GM23338 (cell line): ENCODE measurements at regions not wholly inside any gene's neighbourhood (a gene's known extent, or its start where the extent isn't known, plus 50 kb on each side); places are given as distances from the start of the nearest gene placed in this dataset.

ENCODE experiments used
- CREB1 ChIP-seq: fragments of 250-450 bp; sonication (Bioruptor Pico); IDR thresholded peaks from 2 replicates; pipeline ENCODE4 v1.5.0; 2020; ENCODE audit warnings: low read depth, mild to moderate bottlenecking, moderate library complexity
- CTCF ChIP-seq, 2 experiments: fragments of 200-600 bp in 1 of 2; sonication (generic) in 1 of 2; conservative IDR thresholded peaks; 2 replicates each; pipeline versions ENCODE4 v1.5.1 to v1.6.1; 2016 to 2017; ENCODE audit warnings: antibody characterized with exemption in 2 of 2, low read depth in 2 of 2, mild to moderate bottlenecking in 2 of 2, moderate library complexity in 1 of 2
- ETS1 ChIP-seq: IDR thresholded peaks from 2 replicates; pipeline ENCODE4 v1.6.1; 2016; ENCODE audit warnings: antibody characterized with exemption
- EZH2 ChIP-seq: fragments of 200-600 bp; sonication (generic); IDR thresholded peaks from one replicate; pipeline ENCODE4 v1.8.0; 2017; ENCODE audit warnings: antibody characterized with exemption, mild to moderate bottlenecking, low read depth; ENCODE audit not compliant: unreplicated experiment
- EZH2phosphoT487 ChIP-seq: fragments of 200-600 bp; sonication (generic); IDR thresholded peaks from one replicate; pipeline ENCODE4 v1.8.1; 2018; ENCODE audit warnings: antibody characterized with exemption; ENCODE audit not compliant: unreplicated experiment
- JUNB ChIP-seq: IDR thresholded peaks from one replicate; pipeline ENCODE4 v1.6.1; 2016; ENCODE audit warnings: antibody characterized with exemption; ENCODE audit not compliant: unreplicated experiment
- POLR2AphosphoS5 ChIP-seq: IDR thresholded peaks from 2 replicates; pipeline ENCODE4 v1.6.1; 2016; ENCODE audit warnings: antibody characterized with exemption, low read depth
- REST ChIP-seq: IDR thresholded peaks from one replicate; pipeline ENCODE4 v1.6.1; 2018; ENCODE audit warnings: antibody characterized with exemption; ENCODE audit not compliant: unreplicated experiment
- STAT1 ChIP-seq: IDR thresholded peaks from one replicate; pipeline ENCODE4 v1.6.1; 2016; ENCODE audit warnings: antibody characterized with exemption; ENCODE audit not compliant: unreplicated experiment
- ZNF114 ChIP-seq: fragments of 250-450 bp; sonication (Bioruptor Pico); IDR thresholded peaks from 2 replicates; pipeline ENCODE4 v1.5.0; 2020; ENCODE audit warnings: mild to moderate bottlenecking, moderate library complexity
- ZNF331 ChIP-seq: fragments of 250-450 bp; sonication (Bioruptor Pico); IDR thresholded peaks from 2 replicates; pipeline ENCODE4 v1.5.0; 2020; ENCODE audit warnings: low read depth, mild to moderate bottlenecking, moderate library complexity

- TF ChIP-seq EZH2: no peak
- TF ChIP-seq CREB1 (CRISPR knock-in tag): no peak
- no peak for TF ChIP-seq POLR2AphosphoS5
- TF ChIP-seq CTCF (conservative IDR thresholded peaks at IDR 0.05; ENCODE audit: low read depth in 2 of 2): no peak
- TF ChIP-seq REST: no peak
- TF ChIP-seq EZH2phosphoT487: no peak
- TF ChIP-seq STAT1: no peak
- TF ChIP-seq ETS1: no peak
- no peak for TF ChIP-seq JUNB
- no peak for TF ChIP-seq ZNF331 (CRISPR knock-in tag)
- TF ChIP-seq ZNF114 (CRISPR knock-in tag): no peak
These were observed 1804.6 kb downstream of the MAT2B start for GRCh38 chr5:165310031-165310430.
